IPS-18a (cell line): ENCODE measurements at regions not wholly inside any gene's neighbourhood (a gene's known extent, or its start where the extent isn't known, plus 50 kb on each side); places are given as distances from the start of the nearest gene placed in this dataset.
"Not testable (repeated sequence)": the region's sequence is repeated elsewhere in the genome, so short reads cannot be mapped to it uniquely, and the experiment has no call there.

ENCODE experiments used
- H3K27ac ChIP-seq: one replicate; pipeline ENCODE4 v1.5.1; 2013; ENCODE audit warnings: low read length
- H3K27me3 ChIP-seq: one replicate; pipeline ENCODE4 v1.6.1; 2013; ENCODE audit warnings: mild to moderate bottlenecking, low read length; ENCODE audit not compliant: control insufficient read depth, insufficient read depth
- H3K36me3 ChIP-seq: one replicate; pipeline ENCODE4 v1.6.1; 2013; ENCODE audit warnings: low read depth, low read length; ENCODE audit not compliant: control insufficient read depth
- H3K4me1 ChIP-seq: one replicate; pipeline ENCODE4 v1.6.1; 2013; ENCODE audit warnings: low read depth, low read length; ENCODE audit not compliant: control insufficient read depth
- H3K4me3 ChIP-seq: one replicate; pipeline ENCODE4 v1.5.1; 2013; ENCODE audit warnings: low read length
- H3K9ac ChIP-seq: one replicate; pipeline ENCODE4 v1.6.1; 2013; ENCODE audit warnings: mild to moderate bottlenecking, low read length, moderate library complexity
- H3K9me3 ChIP-seq: one replicate; pipeline ENCODE4 v1.6.1; 2013; ENCODE audit warnings: low read depth, low read length; ENCODE audit not compliant: control insufficient read depth

DNA sequence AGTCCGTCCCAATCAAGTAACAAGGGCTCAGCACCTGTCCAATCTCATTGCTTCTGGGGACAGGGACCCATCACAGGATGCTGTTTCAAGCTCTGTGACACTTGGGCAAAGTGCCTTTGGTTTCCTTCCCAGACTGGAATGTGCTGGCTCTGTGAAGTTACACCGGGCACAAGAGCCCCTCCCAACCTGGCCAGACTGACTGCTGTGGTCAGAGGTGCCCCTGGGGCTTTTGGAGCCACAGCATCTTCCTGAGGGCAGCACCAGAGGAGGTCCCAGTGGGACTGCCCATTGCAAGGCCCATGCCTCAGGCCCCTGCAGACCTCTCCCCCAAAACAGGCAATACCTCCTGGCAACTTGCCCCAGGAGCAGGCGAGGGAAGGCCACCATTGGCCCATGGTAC is 155.2 kb upstream of the GRK3 start:
- H3K9me3 ChIP-seq = peaks cover 3% of the 10 kb centered on the region
- H3K27ac ChIP-seq = no peak overlapping the region
- no peak overlapping the region for H3K9ac ChIP-seq
- H3K4me3 ChIP-seq = no peak overlapping the region
- peaks cover under 1% of the 10 kb centered on the region for H3K4me1 ChIP-seq
- H3K36me3 ChIP-seq = no peaks in the 10 kb centered on the region
- peaks cover 15% of the 10 kb centered on the region for H3K27me3 ChIP-seq

GRCh38 chr22:25410849-25411248 is 153.6 kb upstream of the GRK3 start:
- Histone ChIP-seq H3K4me3 (no peak overlapping the region), H3K36me3 (no peaks in the 10 kb centered on the region), H3K9me3 (peaks cover 3% of the 10 kb centered on the region), H3K27me3 (peaks cover 12% of the 10 kb centered on the region), H3K27ac (no peak overlapping the region), H3K9ac (no peak overlapping the region), H3K4me1 (no peaks in the 10 kb centered on the region)

GRCh38 chr22:25413620-25414019 is 150.9 kb upstream of the GRK3 start:
- Histone ChIP-seq H3K36me3 (no peaks in the 10 kb centered on the region), H3K4me3 (no peak overlapping the region), H3K4me1 (no peaks in the 10 kb centered on the region), H3K27ac (no peak overlapping the region), H3K27me3 (peaks cover 1% of the 10 kb centered on the region), H3K9me3 (peaks cover 3% of the 10 kb centered on the region), H3K9ac (no peak overlapping the region)

- peaks cover 22% of the 10 kb centered on the region for H3K27me3 ChIP-seq
- H3K4me3 ChIP-seq, H3K36me3 ChIP-seq, H3K9me3 ChIP-seq, H3K9ac ChIP-seq, H3K27ac ChIP-seq: not testable (repeated sequence)
- H3K4me1 ChIP-seq = peaks cover 16% of the 10 kb centered on the region
Measured at GRCh38 chr22:25415731-25416130, 148.7 kb upstream of the GRK3 start.

DNA sequence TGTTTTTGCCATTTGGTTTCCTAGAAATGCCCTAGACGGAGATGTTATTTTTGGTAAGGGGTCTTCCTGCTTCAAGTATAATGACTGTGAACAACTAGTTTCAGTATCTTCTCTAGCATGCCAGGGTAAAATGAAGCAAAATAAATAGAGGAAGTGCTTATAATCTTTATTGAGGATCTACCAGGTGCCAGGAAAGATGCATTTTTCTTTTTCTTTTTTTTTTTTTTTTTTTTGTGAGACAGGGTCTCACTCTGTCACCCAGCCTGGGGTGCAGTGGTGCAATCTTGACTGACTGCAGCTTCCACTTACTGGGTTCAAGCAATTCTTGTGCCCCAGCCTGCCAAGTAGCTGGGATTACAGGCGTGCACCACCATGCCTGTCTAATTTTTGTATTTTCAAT is 146.6 kb upstream of the GRK3 start:
- not testable (repeated sequence) for H3K9ac ChIP-seq, H3K9me3 ChIP-seq, H3K27ac ChIP-seq, H3K36me3 ChIP-seq, H3K4me3 ChIP-seq
- Histone ChIP-seq H3K27me3 (peaks cover 43% of the 10 kb centered on the region), H3K4me1 (peaks cover 16% of the 10 kb centered on the region)

GRCh38 chr22:25419247-25420113 is 145.0 kb upstream of the GRK3 start:
- Histone ChIP-seq H3K9me3 (no peaks in the 10 kb centered on the region), H3K4me1 (peaks cover 16% of the 10 kb centered on the region), H3K9ac (no peak overlapping the region), H3K4me3 (peak overlapping the region; percentile 63), H3K27ac (no peak overlapping the region), H3K27me3 (peaks cover 47% of the 10 kb centered on the region), H3K36me3 (no peaks in the 10 kb centered on the region)

GRCh38 chr22:25420114-25420441 is 144.4 kb upstream of the GRK3 start:
- peaks cover 16% of the 10 kb centered on the region for H3K4me1 ChIP-seq
- peak overlapping the region; percentile 63 for H3K4me3 ChIP-seq
- not testable (repeated sequence) for H3K27ac ChIP-seq, H3K9me3 ChIP-seq, H3K36me3 ChIP-seq, H3K9ac ChIP-seq
- peaks cover 47% of the 10 kb centered on the region for H3K27me3 ChIP-seq

DNA sequence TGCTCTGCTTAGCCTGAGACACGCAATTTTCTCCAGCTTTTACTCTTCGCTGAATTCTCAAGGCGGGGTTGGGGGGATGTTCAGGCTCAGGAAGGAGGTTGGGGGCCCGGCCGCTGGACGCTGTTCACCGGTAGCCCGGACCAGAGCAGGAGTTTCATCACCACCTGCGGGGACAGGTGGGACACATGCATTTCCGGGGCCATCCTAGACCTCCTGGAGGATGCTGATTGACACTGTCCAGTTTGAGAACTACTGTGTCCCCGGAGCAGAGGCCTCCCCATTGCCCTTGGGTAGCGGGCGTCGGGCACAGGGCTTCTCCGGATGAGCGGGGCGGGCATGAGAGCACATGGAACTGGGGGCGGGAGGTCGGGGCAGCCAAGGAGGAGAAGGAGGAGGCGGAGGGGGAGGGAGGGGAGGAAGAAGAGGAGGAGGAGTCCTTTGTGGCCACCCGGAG is 144.0 kb upstream of the GRK3 start:
- no peak overlapping the region for H3K9ac ChIP-seq
- no peaks in the 10 kb centered on the region for H3K36me3 ChIP-seq
- peaks cover 47% of the 10 kb centered on the region for H3K27me3 ChIP-seq
- peak overlapping the region; percentile 63 for H3K4me3 ChIP-seq
- H3K4me1 ChIP-seq = peaks cover 16% of the 10 kb centered on the region
- no peaks in the 10 kb centered on the region for H3K9me3 ChIP-seq
- no peak overlapping the region for H3K27ac ChIP-seq

GRCh38 chr22:25420925-25421904 is 143.3 kb upstream of the GRK3 start:
- no peak overlapping the region for H3K27ac ChIP-seq
- no peak overlapping the region for H3K9ac ChIP-seq
- no peaks in the 10 kb centered on the region for H3K9me3 ChIP-seq
- H3K27me3 ChIP-seq = peaks cover 47% of the 10 kb centered on the region
- peak overlapping the region; percentile 63 for H3K4me3 ChIP-seq
- no peaks in the 10 kb centered on the region for H3K36me3 ChIP-seq
- H3K4me1 ChIP-seq = peaks cover 16% of the 10 kb centered on the region

GRCh38 chr22:25426530-25427308 is 137.8 kb upstream of the GRK3 start:
- peaks cover 15% of the 10 kb centered on the region for H3K27me3 ChIP-seq
- not testable (repeated sequence) for H3K9ac ChIP-seq, H3K9me3 ChIP-seq, H3K4me3 ChIP-seq, H3K36me3 ChIP-seq, H3K4me1 ChIP-seq, H3K27ac ChIP-seq
